B cell (primary cell): ENCODE measurements at regions not wholly inside any gene's neighbourhood (a gene's known extent, or its start where the extent isn't known, plus 50 kb on each side); places are given as distances from the start of the nearest gene placed in this dataset.

Experiments
- EZH2 ChIP-seq: IDR thresholded peaks from 2 replicates; pipeline ENCODE4 v1.6.1; 2012; ENCODE audit warnings: borderline replicate concordance, low read depth, mild to moderate bottlenecking, moderate library complexity, low read length; ENCODE audit not compliant: insufficient read depth, poor library complexity, severe bottlenecking
- TF ChIP-seq, protein P1 (sequence below): fragments of 200-600 bp; IDR thresholded peaks from one replicate; pipeline ENCODE4 v1.8.0; 2022; ENCODE audit warnings: antibody characterized with exemption, mild to moderate bottlenecking

DNA sequence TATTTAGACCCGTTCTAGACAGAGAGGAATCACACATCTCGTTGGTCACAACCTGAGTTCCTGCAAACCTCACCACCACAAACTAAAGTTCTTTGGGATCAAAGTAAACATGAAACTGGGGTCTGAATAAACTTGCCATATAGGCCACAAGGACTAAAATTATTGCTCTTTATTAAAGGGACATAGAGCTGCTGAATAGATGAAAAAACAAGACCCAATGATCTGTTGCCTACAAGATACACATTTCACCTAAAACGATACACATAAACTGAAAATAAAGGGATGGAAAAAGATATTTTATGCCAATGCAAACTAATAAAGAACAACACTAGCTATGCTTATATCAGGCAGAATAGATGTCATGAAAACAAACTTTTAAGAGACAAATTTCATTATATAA is 623.0 kb downstream of the TBC1D32 start:
- TF ChIP-seq, protein P1, sequence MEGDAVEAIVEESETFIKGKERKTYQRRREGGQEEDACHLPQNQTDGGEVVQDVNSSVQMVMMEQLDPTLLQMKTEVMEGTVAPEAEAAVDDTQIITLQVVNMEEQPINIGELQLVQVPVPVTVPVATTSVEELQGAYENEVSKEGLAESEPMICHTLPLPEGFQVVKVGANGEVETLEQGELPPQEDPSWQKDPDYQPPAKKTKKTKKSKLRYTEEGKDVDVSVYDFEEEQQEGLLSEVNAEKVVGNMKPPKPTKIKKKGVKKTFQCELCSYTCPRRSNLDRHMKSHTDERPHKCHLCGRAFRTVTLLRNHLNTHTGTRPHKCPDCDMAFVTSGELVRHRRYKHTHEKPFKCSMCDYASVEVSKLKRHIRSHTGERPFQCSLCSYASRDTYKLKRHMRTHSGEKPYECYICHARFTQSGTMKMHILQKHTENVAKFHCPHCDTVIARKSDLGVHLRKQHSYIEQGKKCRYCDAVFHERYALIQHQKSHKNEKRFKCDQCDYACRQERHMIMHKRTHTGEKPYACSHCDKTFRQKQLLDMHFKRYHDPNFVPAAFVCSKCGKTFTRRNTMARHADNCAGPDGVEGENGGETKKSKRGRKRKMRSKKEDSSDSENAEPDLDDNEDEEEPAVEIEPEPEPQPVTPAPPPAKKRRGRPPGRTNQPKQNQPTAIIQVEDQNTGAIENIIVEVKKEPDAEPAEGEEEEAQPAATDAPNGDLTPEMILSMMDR: no peak
- TF ChIP-seq EZH2: no peak
